ENCODE measurements at regions not wholly inside any gene's neighbourhood (a gene's known extent, or its start where the extent isn't known, plus 50 kb on each side); places are given as distances from the start of the nearest gene placed in this dataset.
"Not testable (repeated sequence)": the region's sequence is repeated elsewhere in the genome, so short reads cannot be mapped to it uniquely, and the experiment has no call there.

GRCh38 chr9:95689669-95690068 lies 172.9 kb upstream of the PTCH1 start:
- Histone ChIP-seq H3K27ac (no peak overlapping the region), H3K4me1 (no peaks in the 10 kb centered on the region), H3K36me3 (no peaks in the 10 kb centered on the region), H3K4me3 (replicated peaks in 1 of 3) (no peak overlapping the region), H3K9me3 (no peaks in the 10 kb centered on the region), H3K27me3 (no peaks in the 10 kb centered on the region)
- no peak for TF ChIP-seq CTCF (IDR thresholded peaks at IDR 0.05)
- TF ChIP-seq POLR2A (IDR thresholded peaks at IDR 0.05) = no peak
- intact Hi-C loops (cut with DNase I) = no loop called here
- WGBS, 2 donors = 81 to 86% methylated on average over 2 of the region's 2 CpGs
- DNase-seq = no peak

DNA sequence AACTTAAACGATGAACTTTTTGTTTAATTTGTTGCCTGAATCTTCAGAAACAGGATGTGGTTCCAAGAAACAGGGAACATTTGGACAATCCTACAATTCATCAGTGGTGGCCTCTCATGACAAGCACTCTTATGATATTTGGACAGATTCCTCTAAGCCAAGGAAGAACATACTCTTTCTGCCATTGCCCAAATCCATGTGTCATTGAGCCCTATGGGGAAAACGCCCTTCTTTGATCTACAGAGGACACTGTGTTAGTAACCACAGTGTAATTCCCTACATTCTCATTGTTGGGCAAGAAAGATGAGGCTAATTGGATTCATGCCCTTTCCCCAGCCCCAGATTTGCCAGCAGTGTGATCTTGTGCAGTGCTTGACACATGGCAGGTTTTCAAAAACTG lies 167.7 kb upstream of the PTCH1 start:
- TF ChIP-seq CTCF (IDR thresholded peaks at IDR 0.05) (no peak), POLR2A (IDR thresholded peaks at IDR 0.05) (no peak)
- Histone ChIP-seq H3K4me3 (replicated peaks in 1 of 3) (no peak overlapping the region), H3K4me1 (no peaks in the 10 kb centered on the region), H3K27ac (no peak overlapping the region), H3K36me3 (no peaks in the 10 kb centered on the region), H3K9me3 (no peaks in the 10 kb centered on the region), H3K27me3 (no peaks in the 10 kb centered on the region)
- 87 to 90% methylated on average over 2 of the region's 2 CpGs for WGBS, 2 donors
- intact Hi-C loops (cut with DNase I) = no loop called here
- DNase-seq = no peak

GRCh38 chr9:95680306-95680705 lies 163.5 kb upstream of the PTCH1 start:
- H3K27me3 ChIP-seq; H3K27ac ChIP-seq; intact Hi-C loops (cut with DNase I); H3K9me3 ChIP-seq; H3K4me3 ChIP-seq (replicated peaks in 1 of 3); H3K4me1 ChIP-seq; H3K36me3 ChIP-seq; DNase-seq: not testable (repeated sequence)
- WGBS, 2 donors = 90 to 96% methylated on average over 10 to 20 of the region's 26 CpGs

DNA sequence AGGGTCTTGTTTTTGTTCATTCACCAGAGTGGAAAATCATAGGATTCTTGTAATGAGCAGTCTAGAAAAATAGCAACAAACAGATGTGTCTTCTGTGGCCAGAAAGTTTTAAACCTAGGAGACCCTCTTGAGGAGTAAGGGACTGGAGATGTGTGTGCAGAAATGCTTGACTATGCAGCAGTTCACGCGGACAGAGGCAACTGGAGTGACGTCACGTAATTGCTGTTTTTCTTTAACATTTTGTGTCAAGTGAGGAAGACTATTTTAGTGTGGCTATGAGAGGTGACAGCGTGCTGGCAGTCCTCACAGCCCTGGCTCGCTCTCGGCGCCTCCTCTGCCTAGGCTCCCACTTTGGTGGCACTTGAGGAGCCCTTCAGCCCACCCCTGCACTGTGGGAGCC lies 163.1 kb upstream of the PTCH1 start:
- Histone ChIP-seq H3K9me3 (no peaks in the 10 kb centered on the region), H3K36me3 (no peaks in the 10 kb centered on the region), H3K4me3 (replicated peaks in 1 of 3) (no peak overlapping the region), H3K4me1 (no peaks in the 10 kb centered on the region), H3K27ac (no peak overlapping the region), H3K27me3 (no peaks in the 10 kb centered on the region)
- 91% methylated on average over 8 of the region's 8 CpGs for whole genome bisulfite sequencing, 2 donors
- intact Hi-C loops (cut with DNase I) = no loop called here
- no peak for DNase-seq
- TF ChIP-seq CTCF (IDR thresholded peaks at IDR 0.05) = no peak
- no peak for TF ChIP-seq POLR2A (IDR thresholded peaks at IDR 0.05)

DNA sequence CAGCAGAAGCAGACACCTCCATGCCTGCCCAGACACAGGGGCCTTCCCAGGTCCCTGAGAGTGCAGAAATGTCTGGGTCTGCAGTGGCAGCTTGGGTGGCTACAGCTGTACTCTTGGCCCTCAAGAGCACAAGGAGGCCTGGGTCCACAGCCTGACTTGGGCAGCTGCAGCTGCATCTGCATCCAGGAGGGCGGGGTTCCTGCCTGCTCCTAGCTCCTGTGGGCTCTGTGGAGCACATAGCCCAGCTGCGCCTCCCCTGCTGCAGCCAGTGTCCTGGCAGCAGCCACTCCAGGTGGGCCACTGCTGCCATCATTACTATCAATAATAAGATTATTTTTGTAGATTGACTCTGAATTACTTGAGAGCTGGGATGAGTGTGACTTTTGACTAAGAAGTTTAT lies 162.0 kb upstream of the PTCH1 start:
- 100% methylated on average over 2 of the region's 2 CpGs for WGBS, 2 donors
- H3K36me3 ChIP-seq = no peaks in the 10 kb centered on the region

More for the DNA sequence above, 162.0 kb upstream of the PTCH1 start:
- Histone ChIP-seq H3K9me3 (no peaks in the 10 kb centered on the region), H3K27me3 (no peaks in the 10 kb centered on the region), H3K4me3 (replicated peaks in 1 of 3) (no peak overlapping the region), H3K4me1 (no peaks in the 10 kb centered on the region), H3K27ac (no peak overlapping the region)
- intact Hi-C loops (cut with DNase I) = no loop called here
- TF ChIP-seq CTCF (IDR thresholded peaks at IDR 0.05) = no peak
- TF ChIP-seq POLR2A (IDR thresholded peaks at IDR 0.05) = no peak
- no peak for DNase-seq
